ENCODE measurements at regions not wholly inside any gene's neighbourhood (a gene's known extent, or its start where the extent isn't known, plus 50 kb on each side); places are given as distances from the start of the nearest gene placed in this dataset.

- TF ChIP-seq CTCF (IDR thresholded peaks at IDR 0.05; ENCODE audit: insufficient read depth, low read length) (no peak), POLR2AphosphoS5 (IDR thresholded peaks at IDR 0.05; ENCODE audit: low read depth) (no peak)
These were observed 55.6 kb downstream of the SCN11A start for GRCh38 chr3:38996193-38996592.
